HG03354 (cell line): ENCODE measurements at regions not wholly inside any gene's neighbourhood (a gene's known extent, or its start where the extent isn't known, plus 50 kb on each side); places are given as distances from the start of the nearest gene placed in this dataset.

ENCODE experiments used
- ATAC-seq: cut with Tn5 transposase; IDR thresholded peaks from one replicate; pipeline ENCODE4 v1.9.1; 2021; ENCODE audit warnings: mild to moderate bottlenecking; ENCODE audit not compliant: unreplicated experiment, poor library complexity, severe bottlenecking

DNA sequence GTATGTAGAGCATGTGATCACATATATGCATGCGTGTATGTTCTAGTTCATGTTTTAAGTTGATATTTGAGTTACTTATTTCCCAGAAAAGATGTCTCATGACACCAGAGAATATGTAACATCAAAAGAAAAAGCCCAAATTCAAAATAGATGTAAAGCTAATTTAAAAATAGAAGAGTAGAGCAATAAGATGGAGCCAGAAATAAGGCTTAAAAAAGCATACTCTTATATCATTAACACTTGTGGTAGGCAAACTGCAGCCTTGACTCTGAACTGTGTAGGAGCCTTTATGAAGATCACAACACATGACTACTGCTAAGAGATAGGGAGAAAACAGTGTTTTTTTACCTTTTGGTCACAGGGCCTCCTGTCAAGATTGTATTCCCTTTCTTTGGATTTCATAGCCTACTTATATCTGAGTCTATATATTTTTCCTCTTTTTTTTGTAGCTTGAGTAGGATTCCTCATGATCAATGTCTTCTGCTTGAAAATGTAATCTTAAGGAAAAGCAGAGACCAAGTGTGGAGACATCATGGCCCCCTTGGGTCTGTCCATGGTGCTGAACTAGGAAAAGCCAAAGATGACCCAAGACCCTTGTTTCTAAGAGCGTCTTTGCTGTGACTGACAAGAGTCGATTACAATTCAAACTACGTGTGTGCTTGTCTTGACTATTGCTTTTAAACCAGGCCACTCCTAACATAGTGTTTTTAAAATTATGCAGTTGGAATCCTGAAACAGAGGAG lies 390.4 kb downstream of the SHISA9 start:
- no peak for ATAC-seq

DNA sequence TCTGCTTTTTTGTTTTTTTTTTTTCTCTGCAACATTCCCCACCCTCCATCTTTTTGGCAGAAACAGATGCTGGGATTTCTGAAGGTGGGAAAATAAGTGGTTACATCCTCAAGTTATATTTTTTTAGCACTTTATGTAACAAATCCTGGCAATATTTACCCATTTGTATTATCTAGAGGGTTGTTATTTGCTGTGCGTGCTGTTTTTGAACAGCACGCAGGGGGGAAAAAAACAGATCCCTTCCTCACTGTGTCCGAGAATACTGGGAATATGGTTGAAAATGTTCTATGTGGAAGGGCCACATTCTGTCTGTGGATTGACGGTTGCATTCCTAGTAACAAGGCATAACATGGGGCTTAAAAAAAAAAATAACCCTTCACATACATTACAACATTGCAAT lies 394.8 kb downstream of the SHISA9 start:
- no peak for ATAC-seq

DNA sequence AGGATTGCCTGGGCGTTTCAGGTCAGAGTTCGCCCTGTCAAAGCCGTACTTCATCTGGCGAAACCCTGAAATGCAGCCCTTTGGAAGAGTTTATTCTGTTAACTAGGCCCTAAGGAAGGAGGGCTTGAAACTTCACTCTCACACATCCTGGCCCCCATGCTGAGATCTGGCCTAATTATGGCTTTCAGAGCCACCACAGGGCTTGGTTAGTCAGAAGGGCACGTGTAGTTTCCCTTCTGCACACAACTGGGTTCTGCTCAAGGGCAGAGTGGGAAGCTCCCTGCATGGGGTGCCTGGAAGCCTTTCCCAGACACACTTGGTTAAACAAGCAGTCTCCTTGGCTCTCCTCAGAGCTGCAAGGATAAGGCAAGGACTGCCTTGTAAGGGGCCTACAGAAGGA lies 397.3 kb downstream of the SHISA9 start:
- no peak for ATAC-seq

DNA sequence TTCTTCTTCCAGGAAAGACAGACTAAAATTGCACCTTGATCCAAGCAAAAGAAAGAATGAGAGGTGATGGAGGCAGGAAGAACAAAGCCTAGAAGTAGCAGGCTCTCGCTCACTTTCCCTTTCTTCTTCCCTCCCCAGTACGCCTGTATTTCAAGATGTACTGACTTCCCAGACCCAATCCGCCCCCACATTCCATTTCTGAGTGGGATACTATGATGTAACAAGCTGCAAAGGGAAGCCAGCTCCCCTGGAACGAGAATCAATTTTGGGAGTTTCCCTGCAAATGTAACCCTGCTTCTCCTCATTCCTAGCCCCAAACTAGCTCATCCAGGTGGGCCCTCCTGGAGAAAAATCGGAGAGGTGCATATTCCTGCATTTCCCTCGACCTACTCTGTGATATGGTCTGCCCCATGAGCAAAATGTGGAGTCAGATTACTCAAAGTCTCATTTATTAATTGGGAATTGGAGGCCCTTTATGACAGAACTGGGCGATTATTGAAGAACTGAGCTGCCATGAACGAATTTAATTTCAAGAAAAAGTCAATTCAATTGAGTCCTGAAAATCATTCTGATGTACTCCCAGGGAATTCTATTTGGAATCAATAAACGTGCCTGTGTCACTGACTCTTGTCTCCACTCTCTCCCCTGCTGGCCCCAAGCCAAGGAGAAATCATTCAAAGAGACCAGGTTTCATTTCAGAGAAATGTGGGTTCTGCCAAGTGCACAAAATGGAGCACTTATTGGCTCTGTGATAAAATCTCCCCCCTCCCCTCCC lies 398.9 kb downstream of the SHISA9 start:
- ATAC-seq = no peak

DNA sequence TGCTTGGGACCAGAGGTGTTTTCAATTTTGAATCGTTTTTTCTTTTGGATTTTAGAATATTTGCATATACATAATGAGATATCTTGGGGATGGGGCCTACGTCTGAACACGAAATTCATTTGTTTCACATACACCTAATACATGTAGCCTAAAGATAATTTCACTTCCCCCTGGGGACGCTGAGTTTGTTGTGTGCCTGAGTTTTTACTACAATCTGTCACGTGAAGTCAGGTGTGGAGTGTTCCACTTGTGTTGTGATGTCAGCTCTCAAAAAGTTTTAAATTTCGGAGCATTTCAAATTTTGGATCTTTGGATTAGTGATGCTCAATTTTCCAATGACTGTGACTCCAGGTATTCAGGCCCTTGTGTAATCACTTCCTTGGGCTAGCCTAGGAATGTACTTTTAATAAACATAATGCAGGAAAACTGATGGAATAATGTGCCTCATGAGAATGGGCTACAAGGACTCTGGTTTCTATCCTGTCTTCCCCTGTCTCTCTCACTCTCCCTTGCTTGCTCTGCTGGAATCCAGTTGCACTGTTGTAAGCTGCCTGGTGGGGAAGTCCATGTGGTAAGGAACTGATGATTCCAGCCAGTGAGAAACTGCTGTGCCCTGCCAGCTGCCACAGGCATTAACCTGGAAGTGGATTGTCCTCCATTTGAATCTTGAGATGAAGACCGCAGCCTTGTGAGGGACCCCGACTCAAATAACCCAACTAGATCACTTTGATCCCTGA lies 403.8 kb downstream of the SHISA9 start:
- ATAC-seq = no peak

DNA sequence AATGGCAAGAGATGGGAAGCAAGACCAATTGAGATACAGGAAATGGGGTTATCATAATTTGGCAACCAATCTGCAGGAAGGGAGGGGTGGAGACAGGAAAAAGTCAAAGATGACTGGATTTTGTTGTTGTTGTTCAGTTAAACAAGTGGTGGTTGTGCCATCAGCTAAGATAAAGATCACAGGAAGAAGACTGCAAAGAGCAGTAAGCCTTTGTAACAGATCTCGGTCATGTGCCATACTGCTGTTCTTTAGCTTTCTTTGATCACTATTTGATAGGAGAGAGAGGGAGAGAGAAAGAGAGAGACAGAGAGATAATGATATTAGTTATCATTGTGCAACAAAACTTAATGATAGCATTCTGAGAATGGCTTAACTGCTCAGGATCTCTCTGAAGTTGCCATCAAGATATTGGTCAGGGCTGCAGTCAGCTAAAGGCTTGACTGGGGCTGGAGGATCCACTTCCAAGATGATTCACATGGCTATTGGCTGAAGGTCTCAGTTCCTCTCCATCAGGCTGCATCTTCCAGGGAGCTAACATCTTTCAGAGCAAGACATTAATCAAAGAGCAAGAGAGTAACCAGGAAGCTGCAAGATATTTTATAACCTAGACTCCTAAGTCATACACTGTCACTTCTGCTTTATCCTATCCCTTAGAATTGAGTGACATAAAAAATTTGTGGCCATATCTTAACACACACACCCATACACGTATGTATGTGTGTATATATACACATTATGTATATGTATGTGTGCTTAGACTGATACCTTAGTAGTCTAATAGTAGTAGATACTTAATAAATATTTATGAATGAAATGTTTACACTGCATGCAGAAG lies 405.0 kb downstream of the SHISA9 start:
- no peak for ATAC-seq

DNA sequence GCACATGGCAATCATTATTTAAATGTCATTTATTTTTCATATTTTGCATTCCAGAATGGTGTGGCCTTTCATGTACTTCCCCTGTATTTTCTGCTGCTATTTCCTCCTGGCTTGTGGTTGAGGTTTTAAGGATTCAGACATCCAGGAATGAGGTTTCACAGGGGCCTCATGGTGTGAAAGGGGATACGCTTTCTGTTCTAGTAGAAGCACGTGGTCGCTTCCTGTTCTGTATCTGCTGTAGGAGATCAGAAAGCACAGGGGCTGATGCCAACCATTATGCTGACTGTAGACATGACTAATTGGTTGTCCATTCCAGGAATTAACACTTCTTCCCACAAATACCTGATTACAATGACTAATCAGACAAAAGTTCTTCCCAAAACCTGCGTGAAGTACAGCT lies 405.9 kb downstream of the SHISA9 start:
- no peak for ATAC-seq

DNA sequence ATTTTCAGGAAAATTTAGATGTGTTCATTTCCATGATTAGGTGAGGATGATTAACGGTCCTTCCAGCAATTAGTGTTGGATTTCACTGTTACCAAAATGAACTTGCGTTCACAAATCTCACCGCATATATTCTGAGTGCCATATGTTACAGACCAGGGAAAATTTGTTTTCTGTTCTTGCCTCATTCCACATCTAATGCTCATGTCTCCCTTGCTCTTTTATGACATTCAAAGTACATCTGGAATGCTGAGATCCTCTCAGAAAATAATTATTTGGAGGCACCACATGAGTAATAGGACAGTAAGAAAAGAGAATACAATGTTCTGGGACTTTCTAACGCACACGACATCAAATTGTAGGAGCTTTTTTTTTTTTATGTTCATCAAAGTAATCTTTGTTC lies 406.5 kb downstream of the SHISA9 start:
- no peak for ATAC-seq

DNA sequence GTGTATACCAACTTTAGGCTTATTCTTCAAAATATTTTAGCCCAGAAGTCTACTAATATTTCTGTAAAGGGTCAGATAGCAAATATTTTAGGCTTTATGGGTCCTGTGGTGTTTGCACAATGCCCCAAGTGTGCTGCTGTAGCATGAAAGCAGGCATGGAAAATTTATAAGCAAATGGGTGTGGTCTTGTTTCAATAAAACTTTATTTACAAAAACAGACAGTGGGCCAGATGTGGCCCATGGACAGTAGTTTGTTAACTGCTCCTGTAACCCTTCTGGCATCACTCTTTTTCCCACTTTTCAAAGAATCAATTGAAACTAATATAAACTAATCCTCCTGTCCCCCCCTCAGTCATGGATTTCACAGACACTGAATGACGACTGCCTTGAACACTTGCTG lies 410.7 kb downstream of the SHISA9 start:
- ATAC-seq = no peak

DNA sequence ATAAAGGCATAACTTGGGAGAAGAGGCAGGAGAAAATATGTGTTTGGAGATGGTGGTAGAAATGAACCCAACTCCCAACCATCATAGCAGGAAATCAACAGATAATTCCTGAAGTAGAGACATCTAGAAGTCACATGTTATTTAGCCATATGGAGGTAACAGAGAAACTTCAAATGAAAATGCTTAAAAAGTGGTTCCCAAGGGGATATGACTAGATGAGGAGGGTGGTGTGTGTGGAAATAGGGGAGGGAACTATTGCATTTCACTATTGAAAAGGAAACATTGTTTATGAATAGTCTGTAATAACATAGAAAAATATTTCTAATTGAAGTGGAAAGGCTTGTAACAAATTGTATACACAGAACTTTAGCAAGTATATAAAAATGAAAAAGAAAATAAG lies 412.0 kb downstream of the SHISA9 start:
- no peak for ATAC-seq

DNA sequence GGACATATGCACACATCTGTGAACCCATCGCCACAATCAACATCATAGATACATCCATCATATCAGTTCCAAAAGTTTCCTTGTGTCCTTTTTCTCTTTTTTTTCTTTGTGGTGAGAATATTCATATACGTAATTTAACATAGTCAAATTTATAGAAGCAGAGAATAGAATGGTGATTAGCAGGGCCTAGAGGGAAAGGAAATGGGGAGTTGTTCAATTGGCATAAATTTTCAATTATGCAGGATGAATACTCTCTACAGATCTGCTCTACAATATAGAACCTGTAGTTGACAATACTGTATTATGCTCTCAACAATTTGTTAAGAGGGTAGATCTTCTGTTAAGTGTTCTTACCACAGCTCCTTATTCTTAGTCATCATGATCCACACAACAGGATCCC lies 413.2 kb downstream of the SHISA9 start:
- ATAC-seq = no peak

DNA sequence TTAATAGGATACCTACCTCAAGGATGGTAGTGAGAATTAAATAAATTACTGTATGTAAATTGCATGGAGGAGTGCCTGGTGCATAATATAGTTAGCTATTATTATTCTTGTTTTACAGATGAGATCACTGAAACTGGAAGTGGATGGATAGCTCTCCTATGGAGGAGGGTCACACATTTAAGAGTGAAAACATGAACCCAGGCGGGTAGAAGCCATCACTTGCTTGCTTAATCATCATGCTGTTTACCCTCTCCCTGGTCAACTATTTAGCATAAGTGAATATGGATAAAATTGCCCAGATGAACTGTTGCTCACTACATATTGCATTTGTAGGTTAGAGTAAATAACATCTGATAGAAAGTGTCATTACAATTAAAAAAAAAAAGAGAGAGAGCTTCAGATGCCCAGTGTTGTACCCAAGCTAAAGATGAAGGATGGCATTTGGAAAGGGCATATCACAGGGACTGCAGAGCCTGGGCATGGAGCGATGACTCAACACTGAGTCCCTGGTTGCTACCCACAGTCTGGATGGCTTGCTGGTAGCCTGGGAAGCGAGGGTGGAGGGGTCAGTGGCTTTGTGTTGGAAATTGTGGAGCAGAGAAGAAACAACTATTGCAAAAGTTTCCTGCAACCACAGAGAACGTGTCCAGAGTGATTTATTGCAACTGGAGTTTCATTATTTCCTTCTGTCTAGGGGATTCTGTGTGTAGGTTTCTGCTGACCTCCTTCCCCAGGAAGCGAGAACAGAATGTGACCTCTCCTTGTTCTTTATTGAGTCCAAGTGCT lies 414.4 kb downstream of the SHISA9 start:
- ATAC-seq = no peak

DNA sequence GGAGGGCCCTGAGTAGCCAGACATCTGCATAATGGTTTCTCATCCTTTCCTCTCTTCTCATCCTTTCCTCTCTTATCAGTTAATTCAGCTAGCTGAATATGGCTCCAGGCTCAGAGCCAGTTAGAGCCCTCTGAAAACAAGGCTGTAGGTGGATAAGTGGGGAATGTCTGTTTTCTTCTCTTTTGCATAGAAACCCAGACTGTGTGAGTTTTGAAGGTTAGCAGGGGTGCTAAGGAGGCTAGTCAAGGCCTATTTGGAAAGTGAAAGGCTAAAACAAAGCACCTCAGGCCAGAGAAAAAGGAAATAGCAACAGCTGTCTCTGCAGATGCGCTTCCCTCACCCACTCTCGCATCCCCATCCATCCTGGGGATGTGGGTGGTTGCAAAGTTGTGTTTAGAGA lies 420.9 kb downstream of the SHISA9 start:
- no peak for ATAC-seq

DNA sequence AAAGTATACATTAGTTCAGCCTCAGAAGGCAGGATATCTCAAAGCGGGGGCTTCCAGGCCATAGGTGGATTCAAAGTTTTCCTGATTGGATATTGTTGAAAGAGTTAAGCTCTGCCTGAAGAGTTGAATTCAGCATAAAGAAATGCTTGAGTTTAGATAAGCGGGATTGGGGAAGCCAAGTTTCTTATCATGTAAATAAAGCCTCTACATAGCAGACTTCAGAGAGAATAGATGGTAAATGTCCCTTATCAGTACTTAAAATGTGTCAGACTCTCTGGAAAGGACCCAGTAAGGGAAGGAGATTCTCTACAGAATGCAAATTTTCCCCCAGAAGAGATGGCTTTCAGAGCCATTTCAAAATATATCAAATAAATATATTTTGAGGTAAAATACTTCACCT lies 423.5 kb downstream of the SHISA9 start:
- ATAC-seq = no peak

DNA sequence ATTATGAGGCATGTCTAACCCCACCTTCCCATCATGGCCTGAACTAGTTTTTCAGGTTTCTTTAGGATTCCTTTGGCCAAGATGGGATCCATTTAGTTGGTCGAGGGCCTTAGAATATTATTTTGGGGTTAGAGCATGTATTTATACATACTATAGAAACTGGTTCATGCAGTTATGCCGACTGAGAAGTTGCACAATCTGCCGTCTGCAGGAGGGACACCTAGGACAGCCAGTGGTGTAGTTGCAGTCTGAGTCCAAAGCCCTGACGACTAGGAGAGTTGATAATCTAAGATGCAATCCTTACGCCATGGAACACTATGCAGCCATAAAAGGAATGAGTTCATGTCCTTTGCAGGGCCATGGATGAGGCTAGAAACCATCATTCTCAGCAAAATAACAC lies 424.0 kb downstream of the SHISA9 start:
- ATAC-seq = no peak

DNA sequence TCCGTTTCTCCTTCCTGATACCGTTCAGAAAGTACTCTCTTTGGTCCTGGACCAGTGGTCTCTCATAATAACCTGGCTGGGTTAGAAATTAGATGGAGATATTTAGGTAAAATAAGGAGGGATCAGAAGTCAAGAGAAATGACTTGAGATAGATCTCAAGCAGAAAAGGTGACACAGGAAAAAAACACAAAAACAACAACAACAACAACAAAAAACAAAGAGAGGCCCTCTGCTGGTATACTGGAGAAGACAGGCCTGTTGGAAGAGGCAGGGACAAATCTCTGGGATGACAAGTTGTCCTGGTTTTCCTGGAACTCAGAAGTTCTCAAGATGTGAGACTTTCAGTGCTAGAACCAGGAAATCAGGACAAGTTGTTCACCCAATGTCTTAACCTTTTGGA lies 430.5 kb downstream of the SHISA9 start:
- ATAC-seq = no peak

DNA sequence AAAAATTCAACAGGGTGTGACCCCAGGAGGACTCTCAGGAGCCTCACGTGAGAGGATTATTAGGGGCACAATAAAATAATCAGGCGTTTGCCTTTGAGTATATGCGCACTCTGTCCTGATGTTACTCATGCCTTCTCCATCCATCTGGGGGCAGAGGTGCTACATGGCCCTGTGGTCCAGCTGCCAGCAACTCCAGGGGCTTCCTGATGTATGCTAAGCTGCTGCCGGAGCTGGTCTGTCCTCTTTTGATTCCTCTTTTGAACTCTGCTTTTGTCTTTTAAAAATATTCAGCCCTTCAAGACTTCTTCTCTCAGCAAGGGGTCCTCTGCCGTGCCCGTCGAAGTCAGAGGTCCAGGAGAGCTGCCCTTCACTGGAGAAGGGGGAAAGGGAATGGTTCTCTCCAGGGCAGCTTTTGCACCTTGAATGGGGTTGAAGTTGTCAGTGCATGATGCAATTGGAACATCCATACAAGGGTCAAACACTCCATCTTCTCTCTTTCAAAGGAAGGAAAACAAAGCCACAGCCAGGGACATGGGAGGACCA lies 431.4 kb downstream of the SHISA9 start:
- ATAC-seq = no peak

DNA sequence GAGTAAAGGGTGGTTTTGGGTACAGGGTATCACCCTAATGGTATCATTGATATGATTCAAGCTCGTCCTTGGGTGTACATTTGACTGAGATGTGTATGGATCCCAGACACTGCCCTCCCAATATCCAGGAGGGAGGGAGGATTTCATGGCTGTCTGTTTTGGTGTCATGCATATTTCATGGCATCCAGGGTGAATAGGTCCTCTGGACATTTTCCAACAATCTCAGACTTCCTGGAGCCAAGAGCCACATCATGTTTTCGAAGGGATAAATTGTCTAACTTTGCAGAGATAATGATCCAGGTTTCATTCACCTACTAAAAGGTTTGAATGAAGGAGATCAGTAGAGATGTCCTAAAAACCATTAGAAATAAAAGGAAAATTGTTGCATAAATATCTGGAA lies 431.9 kb downstream of the SHISA9 start:
- no peak for ATAC-seq

DNA sequence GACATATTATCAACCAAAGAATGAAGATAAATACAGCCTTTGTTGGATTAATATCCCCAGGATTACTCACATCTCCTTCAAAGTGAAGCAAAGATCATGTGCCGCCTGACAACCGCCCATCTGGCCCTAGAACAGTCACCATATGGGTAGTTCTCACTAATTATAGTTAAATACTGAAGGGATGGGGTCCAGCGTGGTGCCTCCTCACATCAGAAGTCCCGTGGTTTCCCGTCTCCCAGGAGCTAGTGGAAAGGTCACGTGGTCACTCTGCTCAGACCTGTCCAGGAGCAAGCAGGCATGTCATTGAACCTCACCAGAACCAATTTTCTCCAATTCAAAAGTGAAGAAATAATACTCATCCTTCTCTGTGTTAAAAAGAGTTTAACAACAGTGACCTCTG lies 434.5 kb downstream of the SHISA9 start:
- no peak for ATAC-seq
